H1 (cell line): ENCODE measurements at regions not wholly inside any gene's neighbourhood (a gene's known extent, or its start where the extent isn't known, plus 50 kb on each side); places are given as distances from the start of the nearest gene placed in this dataset.

Source experiments
- CTCF ChIA-PET: fragments of 300-600 bp; sonication (Branson Sonifier 250); formaldehyde crosslinking; loops from one replicate; lab custom pipeline; 2021; ENCODE audit not compliant: partially characterized antibody; lab: Charles Lee
- POLR2A ChIA-PET: fragments of 300-600 bp; sonication (Branson Sonifier 250); formaldehyde crosslinking; loops from one replicate; lab custom pipeline; 2021; ENCODE audit warnings: inconsistent platforms; ENCODE audit not compliant: partially characterized antibody; lab: Charles Lee
- DNase-seq, 2 experiments: peaks; one replicate each; pipeline versions ENCODE4 v3.0.0 to v3.0.0-alpha.2; 2010 to 2022; ENCODE audit warnings: low spot score in 2 of 2, low read depth in 1 of 2, mixed read lengths in 1 of 2
- FAIRE-seq: peaks from 2 replicates; lab custom pipeline; 2011; peaks lifted over from hg19 to GRCh38; lab: Jason Lieb, UNC
- H2AFZ ChIP-seq: 2 replicates; pipeline ENCODE4 v1.8.1; 2012; ENCODE audit warnings: low read length, inconsistent platforms
- H2AK5ac ChIP-seq: 2 replicates; pipeline ENCODE4 v1.6.1; 2013; ENCODE audit warnings: low read depth, low read length
- H2BK120ac ChIP-seq: replicated peaks from 2 replicates; pipeline ENCODE3; 2013; ENCODE audit warnings: low read depth, low read length, inconsistent platforms
- H2BK12ac ChIP-seq: 2 replicates; pipeline ENCODE4 v1.6.1; 2013; ENCODE audit warnings: low read depth, low read length
- H2BK15ac ChIP-seq: 2 replicates; pipeline ENCODE4 v1.6.1; 2013; ENCODE audit warnings: low read length
- H2BK20ac ChIP-seq: 2 replicates; pipeline ENCODE4 v1.6.1; 2013; ENCODE audit warnings: low read length
- H2BK5ac ChIP-seq: 2 replicates; pipeline ENCODE4 v1.6.1; 2013; ENCODE audit warnings: low read depth, low read length
- H3K14ac ChIP-seq: 2 replicates; pipeline ENCODE4 v1.6.1; 2013; ENCODE audit warnings: inconsistent platforms; ENCODE audit not compliant: insufficient read length
- H3K18ac ChIP-seq: 2 replicates; pipeline ENCODE4 v1.6.1; 2013; ENCODE audit warnings: low read length; ENCODE audit errors: extremely low read depth
- H3K23ac ChIP-seq: 2 replicates; pipeline ENCODE4 v1.6.1; 2013; ENCODE audit warnings: inconsistent platforms; ENCODE audit not compliant: insufficient read length
- H3K23me2 ChIP-seq: 2 replicates; pipeline ENCODE4 v1.6.1; 2013; ENCODE audit warnings: low read depth, low read length
- H3K27ac ChIP-seq: 2 replicates; pipeline ENCODE4 v1.6.1; 2011; ENCODE audit warnings: low read depth, low read length, inconsistent platforms
- H3K27me3 ChIP-seq, 4 experiments: replicated peaks in 1 of 4; 1 replicate in 1 of 4; 2 replicates in 3 of 4; pipeline versions ENCODE4 v1.6.1 to v1.8.1; 2011 to 2013; ENCODE audit warnings: low read length in 3 of 4, mild to moderate bottlenecking in 3 of 4, inconsistent platforms in 2 of 4, mixed read lengths in 2 of 4, moderate library complexity in 1 of 4; ENCODE audit not compliant: control insufficient read depth in 3 of 4, insufficient read depth in 3 of 4; ENCODE audit errors: extremely low read depth in 1 of 4
- H3K36me3 ChIP-seq, 4 experiments: 2 replicates each; pipeline versions ENCODE4 v1.6.1 to v1.8.1; 2011 to 2013; ENCODE audit warnings: mild to moderate bottlenecking in 4 of 4, low read length in 3 of 4, moderate library complexity in 2 of 4, control low read depth in 1 of 4, inconsistent platforms in 1 of 4; ENCODE audit not compliant: insufficient read depth in 4 of 4, control insufficient read depth in 2 of 4
- H3K4ac ChIP-seq: replicated peaks from 2 replicates; pipeline ENCODE3; 2013; ENCODE audit warnings: low read length, low read depth, mixed read lengths, inconsistent platforms; ENCODE audit not compliant: insufficient read length
- H3K4me1 ChIP-seq, 4 experiments: replicated peaks in 1 of 4; 1 replicate in 1 of 4; 2 replicates in 3 of 4; pipeline versions ENCODE4 v1.6.1 to v1.8.1; 2011 to 2013; ENCODE audit warnings: low read length in 3 of 4, inconsistent platforms in 2 of 4, mixed read lengths in 1 of 4; ENCODE audit not compliant: insufficient read depth in 4 of 4, control insufficient read depth in 3 of 4
- H3K4me2 ChIP-seq, 2 experiments: 2 replicates each; pipeline versions ENCODE4 v1.6.1 to v1.8.1; 2011 to 2013; ENCODE audit warnings: low read depth in 2 of 2, low read length in 2 of 2, control low read depth in 1 of 2, inconsistent platforms in 1 of 2, mild to moderate bottlenecking in 1 of 2; ENCODE audit not compliant: insufficient read depth in 1 of 2
- H3K4me3 ChIP-seq, 4 experiments: fragments of 200-600, 300-600 bp in 1 of 4; sonication (generic), shearing (Covaris generic), sonication (Bioruptor Twin) in 1 of 4; 2 replicates each; pipeline versions ENCODE4 v1.5.1 to v1.8.1; 2011 to 2016; ENCODE audit warnings: low read length in 4 of 4, low read depth in 3 of 4, control low read depth in 2 of 4, inconsistent platforms in 2 of 4, mild to moderate bottlenecking in 2 of 4, mixed read lengths in 1 of 4, moderate library complexity in 1 of 4; ENCODE audit not compliant: insufficient read depth in 2 of 4; ENCODE audit errors: extremely low read depth in 1 of 4
- H3K56ac ChIP-seq: replicated peaks from 2 replicates; pipeline ENCODE3; 2013; ENCODE audit warnings: low read depth, mild to moderate bottlenecking, mixed read lengths, low read length, inconsistent platforms; ENCODE audit not compliant: insufficient read length
- H3K79me1 ChIP-seq: 2 replicates; pipeline ENCODE4 v1.6.1; 2013; ENCODE audit warnings: low read depth, low read length, control low read depth
- H3K79me2 ChIP-seq, 2 experiments: 2 replicates each; pipeline versions ENCODE4 v1.6.1 to v1.8.1; 2012 to 2013; ENCODE audit warnings: low read length in 2 of 2, mild to moderate bottlenecking in 2 of 2, inconsistent platforms in 1 of 2; ENCODE audit not compliant: insufficient read depth in 2 of 2, control insufficient read depth in 1 of 2
- H3K9ac ChIP-seq, 4 experiments: replicated peaks in 1 of 4; 1 replicate in 1 of 4; 2 replicates in 3 of 4; pipeline versions ENCODE4 v1.6.1 to v1.8.1; 2011 to 2013; ENCODE audit warnings: low read depth in 3 of 4, low read length in 3 of 4, control low read depth in 2 of 4, mild to moderate bottlenecking in 2 of 4, moderate library complexity in 2 of 4, inconsistent platforms in 1 of 4; ENCODE audit errors: extremely low read depth in 1 of 4
- H3K9me3 ChIP-seq, 2 experiments: 2 replicates each; pipeline versions ENCODE4 v1.6.1 to v1.8.1; 2012 to 2013; ENCODE audit warnings: mild to moderate bottlenecking in 2 of 2, moderate library complexity in 2 of 2, control low read depth in 1 of 2, inconsistent platforms in 1 of 2, low read depth in 1 of 2, low read length in 1 of 2, mixed read lengths in 1 of 2; ENCODE audit not compliant: insufficient read depth in 2 of 2
- H4K20me1 ChIP-seq, 2 experiments: replicated peaks in 1 of 2; 2 replicates each; pipeline versions ENCODE3 to v1.8.1; 2011 to 2013; ENCODE audit warnings: inconsistent platforms in 2 of 2, low read length in 2 of 2, mild to moderate bottlenecking in 1 of 2; ENCODE audit not compliant: insufficient read depth in 2 of 2, control insufficient read depth in 1 of 2
- H4K5ac ChIP-seq: 2 replicates; pipeline ENCODE4 v1.6.1; 2013; ENCODE audit warnings: low read length, low read depth, mixed read lengths, inconsistent platforms; ENCODE audit not compliant: insufficient read length
- H4K8ac ChIP-seq: 2 replicates; pipeline ENCODE4 v1.8.0; 2013; ENCODE audit warnings: mild to moderate bottlenecking, moderate library complexity, low read length, inconsistent platforms; ENCODE audit not compliant: insufficient read depth; ENCODE audit errors: extremely low read depth
- H4K91ac ChIP-seq: replicated peaks from 2 replicates; pipeline ENCODE3; 2013; ENCODE audit warnings: low read length, mixed read lengths, inconsistent platforms; ENCODE audit not compliant: insufficient read length
- FOSL1 ChIP-seq: IDR thresholded peaks from 2 replicates; pipeline ENCODE4 v1.6.1; 2011; ENCODE audit warnings: mild to moderate bottlenecking, low read depth, low read length, moderate library complexity; ENCODE audit not compliant: insufficient read depth
- JUN ChIP-seq: IDR thresholded peaks from 2 replicates; pipeline ENCODE4 v1.6.1; 2011; ENCODE audit warnings: low read depth, mild to moderate bottlenecking, improper control_type of control experiment, low read length
- KDM5A ChIP-seq: fragments of 200-600 bp; IDR thresholded peaks from 2 replicates; pipeline ENCODE4 v1.7.1; 2012; ENCODE audit warnings: mild to moderate bottlenecking, low read length, inconsistent platforms, mixed read lengths
- RBBP5 ChIP-seq: IDR thresholded peaks from 2 replicates; pipeline ENCODE4 v1.7.1; 2012; ENCODE audit warnings: low read depth, mild to moderate bottlenecking, inconsistent platforms, low read length, moderate library complexity, borderline replicate concordance
- RFX5 ChIP-seq: IDR thresholded peaks from 2 replicates; pipeline ENCODE4 v1.6.1; 2011; ENCODE audit warnings: low read depth, low read length, improper control_type of control experiment, borderline replicate concordance
- RNF2 ChIP-seq: fragments of 200-900, 300-1000 bp; sonication (generic); IDR thresholded peaks from 2 replicates; pipeline ENCODE4 v1.7.1; 2016; ENCODE audit warnings: borderline replicate concordance, low read depth, mild to moderate bottlenecking, antibody characterized with exemption, low read length; ENCODE audit not compliant: poor library complexity, severe bottlenecking; ENCODE audit errors: missing control alignments
- SIN3A ChIP-seq, 2 experiments: IDR thresholded peaks in 1 of 2; conservative IDR thresholded peaks in 1 of 2; 2 replicates each; pipeline ENCODE4 v1.6.1; 2011 to 2012; ENCODE audit warnings: low read length in 2 of 2, improper control_type of control experiment in 1 of 2, low read depth in 1 of 2, mild to moderate bottlenecking in 1 of 2
- TAF7 ChIP-seq: optimal IDR thresholded peaks from 2 replicates; pipeline ENCODE3; 2011; ENCODE audit warnings: low read depth, mild to moderate bottlenecking, inconsistent platforms, low read length, moderate library complexity, borderline replicate concordance
- WGBS, 2 experiments: shearing (Covaris generic) in 1 of 2; methylation state at CpG; one replicate each; pipeline versions ENCODE4 v1.1.6 to v1.1.7; 2013 to 2015; ENCODE audit warnings: low lambda C conversion rate in 2 of 2, mixed read lengths in 2 of 2, inconsistent platforms in 1 of 2, low coverage in 1 of 2, missing lambda C conversion rate in 1 of 2; ENCODE audit not compliant: insufficient replicate concordance in 2 of 2, insufficient coverage in 1 of 2, insufficient read length in 1 of 2; ENCODE audit errors: extremely low coverage in 1 of 2, missing lambda C conversion rate in 1 of 2; 5-methylcytosine and 5-hydroxymethylcytosine counted together

GRCh38 chr5:125478599-125478998 is 732.2 kb upstream of the ZNF608 start:
- H4K5ac ChIP-seq: no peak overlapping the region
- H4K20me1 ChIP-seq: no peaks in the 10 kb centered on the region
- H2BK5ac ChIP-seq: no peak overlapping the region
- FAIRE-seq (no peak), DNase-seq (no peak)
- H3K4me1 ChIP-seq: no peaks in the 10 kb centered on the region
- POLR2A ChIA-PET: no interaction called here
- no peak overlapping the region for H3K27ac ChIP-seq
- no peaks in the 10 kb centered on the region for H3K36me3 ChIP-seq
- CTCF ChIA-PET: interaction anchor here (0.6 to 1.6 kb wide), 2 partner anchors 14 to 179 kb away, joined by 3 read pairs; no protein-coding TSS in a partner anchor
- no peak overlapping the region for H3K4me2 ChIP-seq
- H2BK15ac ChIP-seq: no peak overlapping the region
- no peak overlapping the region for H3K9ac ChIP-seq
- H3K4ac ChIP-seq: no peak overlapping the region
- no peaks in the 10 kb centered on the region for H3K23me2 ChIP-seq
- H3K4me3 ChIP-seq: no peak overlapping the region
- TF ChIP-seq JUN: no peak
- TF ChIP-seq KDM5A: no peak
- no peak for TF ChIP-seq RNF2
- TF ChIP-seq SIN3A (conservative IDR thresholded peaks at IDR 0.05 in 1 of 2, IDR thresholded peaks at IDR 0.05 in 1 of 2; ENCODE audit: low read depth in 1 of 2, low read length in 2 of 2): no peak
- no peak for TF ChIP-seq RFX5
- no peak for TF ChIP-seq RBBP5
- TF ChIP-seq FOSL1: no peak
- TF ChIP-seq TAF7: no peak
- TF ChIP-seq, all 59 proteins: peak for 0
- H3K56ac ChIP-seq: no peak overlapping the region
- H3K23ac ChIP-seq: no peak overlapping the region
- no peak overlapping the region for H4K91ac ChIP-seq
- no peak overlapping the region for H2BK12ac ChIP-seq
- H3K79me1 ChIP-seq: no peaks in the 10 kb centered on the region
- no peak overlapping the region for H2BK120ac ChIP-seq
- no peak overlapping the region for H2BK20ac ChIP-seq
- no peak overlapping the region for H2AFZ ChIP-seq
- 92% methylated on average over 4 of the region's 4 CpGs; no CpG with 5 or more reads in 1 of the 2 experiments for WGBS, 2 experiments
- H3K79me2 ChIP-seq: no peaks in the 10 kb centered on the region
- no peak overlapping the region for H2AK5ac ChIP-seq
- H4K8ac ChIP-seq: no peak overlapping the region
- no peak overlapping the region for H3K14ac ChIP-seq
- no peak overlapping the region for H3K18ac ChIP-seq
- H3K9me3 ChIP-seq: no peaks in the 10 kb centered on the region
- no peaks in the 10 kb centered on the region for H3K27me3 ChIP-seq
